ENCODE measurements at regions not wholly inside any gene's neighbourhood (a gene's known extent, or its start where the extent isn't known, plus 50 kb on each side); places are given as distances from the start of the nearest gene placed in this dataset.

DNA sequence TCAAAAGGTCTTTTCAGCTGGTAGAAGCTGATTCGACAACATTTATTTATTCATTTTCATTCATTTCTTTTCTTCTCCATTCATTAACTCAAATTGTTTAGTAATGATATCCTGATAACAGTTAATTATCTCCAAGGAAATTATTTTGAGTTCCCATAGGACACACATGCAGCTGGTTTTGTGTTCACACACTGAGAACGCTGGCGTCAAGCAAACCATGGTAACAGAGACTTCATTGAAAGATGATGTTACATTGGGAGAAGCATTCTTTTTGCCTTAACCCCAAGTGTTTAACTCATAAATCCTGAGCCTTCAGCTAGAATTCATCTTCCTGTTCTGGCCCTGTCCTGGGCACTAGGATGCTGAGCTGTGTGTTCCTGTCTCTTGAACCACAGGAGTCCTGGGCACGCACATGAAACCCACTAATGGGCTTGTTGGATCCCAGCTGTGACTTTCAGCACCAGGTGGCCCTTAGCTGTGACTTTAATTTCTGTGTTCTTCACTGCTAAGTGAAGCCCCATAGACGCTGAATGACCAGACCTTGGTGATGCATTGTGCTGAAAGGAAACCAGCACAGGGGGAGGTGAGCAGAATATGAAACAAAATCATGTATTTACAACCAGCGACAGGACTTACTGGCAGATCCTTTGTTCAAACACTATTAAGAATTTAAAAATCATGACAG is 121.5 kb upstream of the PRSS58 start:
- TF ChIP-seq EZH2 (IDR thresholded peaks at IDR 0.05; ENCODE audit: low read depth, unreplicated experiment) (no peak), ZNF114 (CRISPR knock-in tag; IDR thresholded peaks at IDR 0.05) (no peak), EZH2phosphoT487 (IDR thresholded peaks at IDR 0.05; ENCODE audit: unreplicated experiment) (no peak), CREB1 (CRISPR knock-in tag; IDR thresholded peaks at IDR 0.05; ENCODE audit: low read depth) (no peak), POLR2AphosphoS5 (IDR thresholded peaks at IDR 0.05; ENCODE audit: low read depth) (no peak), ZNF331 (CRISPR knock-in tag; IDR thresholded peaks at IDR 0.05; ENCODE audit: low read depth) (no peak)
- TF ChIP-seq, protein P1, sequence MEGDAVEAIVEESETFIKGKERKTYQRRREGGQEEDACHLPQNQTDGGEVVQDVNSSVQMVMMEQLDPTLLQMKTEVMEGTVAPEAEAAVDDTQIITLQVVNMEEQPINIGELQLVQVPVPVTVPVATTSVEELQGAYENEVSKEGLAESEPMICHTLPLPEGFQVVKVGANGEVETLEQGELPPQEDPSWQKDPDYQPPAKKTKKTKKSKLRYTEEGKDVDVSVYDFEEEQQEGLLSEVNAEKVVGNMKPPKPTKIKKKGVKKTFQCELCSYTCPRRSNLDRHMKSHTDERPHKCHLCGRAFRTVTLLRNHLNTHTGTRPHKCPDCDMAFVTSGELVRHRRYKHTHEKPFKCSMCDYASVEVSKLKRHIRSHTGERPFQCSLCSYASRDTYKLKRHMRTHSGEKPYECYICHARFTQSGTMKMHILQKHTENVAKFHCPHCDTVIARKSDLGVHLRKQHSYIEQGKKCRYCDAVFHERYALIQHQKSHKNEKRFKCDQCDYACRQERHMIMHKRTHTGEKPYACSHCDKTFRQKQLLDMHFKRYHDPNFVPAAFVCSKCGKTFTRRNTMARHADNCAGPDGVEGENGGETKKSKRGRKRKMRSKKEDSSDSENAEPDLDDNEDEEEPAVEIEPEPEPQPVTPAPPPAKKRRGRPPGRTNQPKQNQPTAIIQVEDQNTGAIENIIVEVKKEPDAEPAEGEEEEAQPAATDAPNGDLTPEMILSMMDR (conservative IDR thresholded peaks at IDR 0.05; ENCODE audit: low read depth in 2 of 2): no peak
- TF ChIP-seq, protein P2, sequence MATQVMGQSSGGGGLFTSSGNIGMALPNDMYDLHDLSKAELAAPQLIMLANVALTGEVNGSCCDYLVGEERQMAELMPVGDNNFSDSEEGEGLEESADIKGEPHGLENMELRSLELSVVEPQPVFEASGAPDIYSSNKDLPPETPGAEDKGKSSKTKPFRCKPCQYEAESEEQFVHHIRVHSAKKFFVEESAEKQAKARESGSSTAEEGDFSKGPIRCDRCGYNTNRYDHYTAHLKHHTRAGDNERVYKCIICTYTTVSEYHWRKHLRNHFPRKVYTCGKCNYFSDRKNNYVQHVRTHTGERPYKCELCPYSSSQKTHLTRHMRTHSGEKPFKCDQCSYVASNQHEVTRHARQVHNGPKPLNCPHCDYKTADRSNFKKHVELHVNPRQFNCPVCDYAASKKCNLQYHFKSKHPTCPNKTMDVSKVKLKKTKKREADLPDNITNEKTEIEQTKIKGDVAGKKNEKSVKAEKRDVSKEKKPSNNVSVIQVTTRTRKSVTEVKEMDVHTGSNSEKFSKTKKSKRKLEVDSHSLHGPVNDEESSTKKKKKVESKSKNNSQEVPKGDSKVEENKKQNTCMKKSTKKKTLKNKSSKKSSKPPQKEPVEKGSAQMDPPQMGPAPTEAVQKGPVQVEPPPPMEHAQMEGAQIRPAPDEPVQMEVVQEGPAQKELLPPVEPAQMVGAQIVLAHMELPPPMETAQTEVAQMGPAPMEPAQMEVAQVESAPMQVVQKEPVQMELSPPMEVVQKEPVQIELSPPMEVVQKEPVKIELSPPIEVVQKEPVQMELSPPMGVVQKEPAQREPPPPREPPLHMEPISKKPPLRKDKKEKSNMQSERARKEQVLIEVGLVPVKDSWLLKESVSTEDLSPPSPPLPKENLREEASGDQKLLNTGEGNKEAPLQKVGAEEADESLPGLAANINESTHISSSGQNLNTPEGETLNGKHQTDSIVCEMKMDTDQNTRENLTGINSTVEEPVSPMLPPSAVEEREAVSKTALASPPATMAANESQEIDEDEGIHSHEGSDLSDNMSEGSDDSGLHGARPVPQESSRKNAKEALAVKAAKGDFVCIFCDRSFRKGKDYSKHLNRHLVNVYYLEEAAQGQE (IDR thresholded peaks at IDR 0.05; ENCODE audit: unreplicated experiment): no peak

All from GM23338 (cell line).